Mammary epithelial cell (primary cell): ENCODE measurements at regions not wholly inside any gene's neighbourhood (a gene's known extent, or its start where the extent isn't known, plus 50 kb on each side); places are given as distances from the start of the nearest gene placed in this dataset.

ENCODE experiments used
- CTCF ChIP-seq, 2 donors: IDR thresholded peaks in 1 of 2; conservative IDR thresholded peaks in 1 of 2; 2 replicates each; pipeline ENCODE4 v1.5.1; 2011 to 2012; ENCODE audit warnings: inconsistent platforms in 2 of 2, low read length in 2 of 2, mild to moderate bottlenecking in 2 of 2, control low read depth in 1 of 2, low read depth in 1 of 2; ENCODE audit not compliant: insufficient read depth in 1 of 2; ENCODE audit errors: extremely low read depth in 1 of 2
- EZH2 ChIP-seq: IDR thresholded peaks from 2 replicates; pipeline ENCODE4 v1.6.1; 2012; ENCODE audit warnings: low read length, inconsistent platforms, borderline replicate concordance

- no peak for TF ChIP-seq CTCF (conservative IDR thresholded peaks at IDR 0.05 in 1 of 2, IDR thresholded peaks at IDR 0.05 in 1 of 2; ENCODE audit: extremely low read depth in 1 of 2, insufficient read depth in 1 of 2, low read depth in 1 of 2, low read length in 2 of 2)
- no peak for TF ChIP-seq EZH2
Observed at GRCh38 chr5:15014809-15015208, 143.2 kb upstream of the ANKH start.
